ENCODE measurements at regions not wholly inside any gene's neighbourhood (a gene's known extent, or its start where the extent isn't known, plus 50 kb on each side); places are given as distances from the start of the nearest gene placed in this dataset.

GRCh38 chr7:16967300-16967811 lies 85.6 kb upstream of the AGR3 start (continued):
- TF ChIP-seq NFYA (IDR thresholded peaks at IDR 0.05; ENCODE audit: borderline replicate concordance, low read depth, low read length): no peak
- TF ChIP-seq ZNF622 (IDR thresholded peaks at IDR 0.05): no peak
- no peak for TF ChIP-seq HCFC1 (IDR thresholded peaks at IDR 0.05; ENCODE audit: low read length)

DNA sequence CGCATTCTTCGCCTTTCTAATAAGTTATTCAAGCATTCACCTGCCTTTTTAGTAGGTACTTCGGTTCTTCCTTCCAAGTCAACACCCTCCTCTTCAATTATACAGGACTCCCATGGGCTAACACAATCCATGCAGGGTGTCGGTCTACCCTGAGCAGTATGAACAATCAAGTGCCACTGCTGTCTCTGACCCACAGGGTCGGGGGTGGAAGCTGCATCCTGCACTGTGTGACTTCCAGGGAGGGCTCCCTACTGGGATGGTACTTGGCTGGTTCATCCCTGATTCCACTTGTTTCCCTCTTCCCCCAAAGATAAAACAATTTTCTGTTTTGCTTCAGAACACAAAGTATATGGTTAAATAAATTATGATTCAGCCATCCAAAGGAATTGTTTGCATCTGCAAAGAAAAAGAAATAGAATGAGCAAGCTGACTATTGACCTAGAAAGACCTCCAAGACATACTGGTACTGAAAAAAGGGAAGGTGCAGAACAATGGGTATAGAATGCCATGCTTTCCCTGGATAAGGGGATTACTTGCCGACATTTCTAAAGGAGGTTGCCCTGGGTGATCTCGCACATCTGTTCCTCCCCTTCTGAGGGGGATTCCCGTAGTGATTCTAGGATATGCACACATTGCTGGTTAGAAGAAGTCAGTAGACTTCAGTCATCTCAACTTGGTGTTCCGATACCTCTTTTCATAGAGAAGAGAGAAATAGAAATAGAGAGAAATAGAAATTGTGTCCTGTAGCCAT lies 89.1 kb upstream of the AGR3 start:
- Histone ChIP-seq H3K27me3 (replicated peaks in 1 of 2; ENCODE audit: control insufficient read depth in 2 of 2, insufficient read depth in 2 of 2, low read length in 1 of 2) (no peaks in the 10 kb centered on the region), H3K9ac (ENCODE audit: control insufficient read depth, insufficient read depth, low read length) (no peak overlapping the region), H3K4me2 (ENCODE audit: control insufficient read depth, insufficient read depth) (no peak overlapping the region), H3K4me3 (no peak overlapping the region), H3K36me3 (ENCODE audit: control insufficient read depth in 2 of 2, insufficient read depth in 2 of 2, low read length in 1 of 2) (no peaks in the 10 kb centered on the region), H3K27ac (ENCODE audit: control insufficient read depth, insufficient read depth) (no peak overlapping the region), H3K4me1 (ENCODE audit: control insufficient read depth, insufficient read depth, low read length) (no peaks in the 10 kb centered on the region), H3K9me3 (replicated peaks; ENCODE audit: control insufficient read depth, insufficient read depth, low read length) (no peaks in the 10 kb centered on the region), H3K79me2 (ENCODE audit: control insufficient read depth, insufficient read depth, low read length) (no peaks in the 10 kb centered on the region), H4K20me1 (ENCODE audit: control insufficient read depth, insufficient read depth) (no peaks in the 10 kb centered on the region), H2AFZ (ENCODE audit: control insufficient read depth, low read depth, low read length) (no peak overlapping the region)
- ChIA-PET CTCF (interaction anchor here (1.8 kb wide), 1 partner anchor 12 kb away, joined by 8 read pairs; no protein-coding TSS in a partner anchor), RAD21 (ENCODE audit: unreplicated experiment) (no interaction called here), SMC1A (ENCODE audit: uncharacterized antibody, unreplicated experiment) (interaction anchor here (0.7 kb wide), 1 partner anchor 327 kb away, joined by 3 read pairs; no protein-coding TSS in a partner anchor), POLR2A (no interaction called here)
- ATAC-seq (no peak), DNase-seq (ENCODE audit: low read depth, low spot score) (no peak), FAIRE-seq (no peak)
- no peak for TF ChIP-seq CEBPB (IDR thresholded peaks at IDR 0.05; ENCODE audit: borderline replicate concordance in 1 of 2, low read depth in 2 of 2, low read length in 2 of 2)
- TF ChIP-seq YBX1 (IDR thresholded peaks at IDR 0.05): no peak
- no peak for TF ChIP-seq DPF2 (IDR thresholded peaks at IDR 0.05)
- TF ChIP-seq, protein P1, sequence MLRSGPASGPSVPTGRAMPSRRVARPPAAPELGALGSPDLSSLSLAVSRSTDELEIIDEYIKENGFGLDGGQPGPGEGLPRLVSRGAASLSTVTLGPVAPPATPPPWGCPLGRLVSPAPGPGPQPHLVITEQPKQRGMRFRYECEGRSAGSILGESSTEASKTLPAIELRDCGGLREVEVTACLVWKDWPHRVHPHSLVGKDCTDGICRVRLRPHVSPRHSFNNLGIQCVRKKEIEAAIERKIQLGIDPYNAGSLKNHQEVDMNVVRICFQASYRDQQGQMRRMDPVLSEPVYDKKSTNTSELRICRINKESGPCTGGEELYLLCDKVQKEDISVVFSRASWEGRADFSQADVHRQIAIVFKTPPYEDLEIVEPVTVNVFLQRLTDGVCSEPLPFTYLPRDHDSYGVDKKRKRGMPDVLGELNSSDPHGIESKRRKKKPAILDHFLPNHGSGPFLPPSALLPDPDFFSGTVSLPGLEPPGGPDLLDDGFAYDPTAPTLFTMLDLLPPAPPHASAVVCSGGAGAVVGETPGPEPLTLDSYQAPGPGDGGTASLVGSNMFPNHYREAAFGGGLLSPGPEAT (IDR thresholded peaks at IDR 0.05; ENCODE audit: low read depth): no peak
- no peak for TF ChIP-seq EGR1 (IDR thresholded peaks at IDR 0.05; ENCODE audit: borderline replicate concordance in 1 of 2, low read depth in 2 of 2, low read length in 2 of 2)
- no peak for TF ChIP-seq SMAD5 (IDR thresholded peaks at IDR 0.05; ENCODE audit: low read depth)
- BruUV-seq (replicated peaks): no TSS peak
- intact Hi-C loops (cut with micrococcal nuclease; ENCODE audit: unreplicated experiment) (no loop called here), in situ Hi-C loops (cut with MboI) (no loop called here)
- WGBS (ENCODE audit: insufficient coverage, insufficient replicate concordance, low lambda C conversion rate, missing lambda C conversion rate): 64% methylated on average over 9 of the region's 9 CpGs
